Bone marrow (tissue), 2 donors: ENCODE measurements at regions not wholly inside any gene's neighbourhood (a gene's known extent, or its start where the extent isn't known, plus 50 kb on each side); places are given as distances from the start of the nearest gene placed in this dataset.
"Not testable (repeated sequence)": the region's sequence is repeated elsewhere in the genome, so short reads cannot be mapped to it uniquely, and the experiment has no call there.

Source experiments
- DNase-seq, 2 donors: peaks; one replicate each; lab custom pipeline; 2025; lab: John Stamatoyannopoulos, UW

GRCh38 chr4:156322592-156322991 is 368.9 kb upstream of the CTSO start:
- no peak for DNase-seq

GRCh38 chr4:156321203-156321602 is 367.5 kb upstream of the CTSO start:
- no peak for DNase-seq

GRCh38 chr4:156313497-156313896 is 359.8 kb upstream of the CTSO start:
- no peak for DNase-seq

GRCh38 chr4:156312261-156312847 is 358.7 kb upstream of the CTSO start:
- peak in 1 of 2 donors; percentile 44 for DNase-seq

- DNase-seq, result no peak
Measured at GRCh38 chr4:156309031-156309430, 355.4 kb upstream of the CTSO start.

- DNase-seq, result no peak
Measured at GRCh38 chr4:156303708-156304107, 350.0 kb upstream of the CTSO start.

- no peak for DNase-seq
Measured at GRCh38 chr4:156298230-156298629, 344.6 kb upstream of the CTSO start.

- DNase-seq, result no peak
Measured at GRCh38 chr4:156295676-156296195, 342.1 kb upstream of the CTSO start.

GRCh38 chr4:156294577-156294976 is 340.9 kb upstream of the CTSO start:
- peak in 1 of 2 donors; percentile 40 for DNase-seq

GRCh38 chr4:156293657-156294297 is 340.1 kb upstream of the CTSO start:
- no peak for DNase-seq

- no peak for DNase-seq
Measured at GRCh38 chr4:156291317-156291716, 337.7 kb upstream of the CTSO start.

GRCh38 chr4:156290811-156291210 is 337.1 kb upstream of the CTSO start:
- no peak for DNase-seq

- not testable (repeated sequence) for DNase-seq
Measured at GRCh38 chr4:156290026-156290425, 336.4 kb upstream of the CTSO start.

- DNase-seq, result no peak
Measured at GRCh38 chr4:156280686-156281085, 327.0 kb upstream of the CTSO start.

- no peak for DNase-seq
Measured at GRCh38 chr4:156265407-156265806, 311.7 kb upstream of the CTSO start.

- no peak for DNase-seq
Measured at GRCh38 chr4:156261230-156261629, 307.6 kb upstream of the CTSO start.

- DNase-seq, result no peak
Measured at GRCh38 chr4:156255230-156256007, 301.8 kb upstream of the CTSO start.

GRCh38 chr4:156252358-156252921 is 298.8 kb upstream of the CTSO start:
- no peak for DNase-seq

- DNase-seq, result no peak
Measured at GRCh38 chr4:156251373-156252065, 297.9 kb upstream of the CTSO start.

GRCh38 chr4:156248917-156249316 is 295.3 kb upstream of the CTSO start:
- DNase-seq, result peak in 1 of 2 donors; percentile 34

GRCh38 chr4:156247470-156247869 is 293.8 kb upstream of the CTSO start:
- peak in 1 of 2 donors; percentile 87 for DNase-seq

GRCh38 chr4:156243015-156243414 is 289.3 kb upstream of the CTSO start:
- DNase-seq, result no peak
